GM21390 (cell line): ENCODE measurements at regions not wholly inside any gene's neighbourhood (a gene's known extent, or its start where the extent isn't known, plus 50 kb on each side); places are given as distances from the start of the nearest gene placed in this dataset.
"Not testable (repeated sequence)": the region's sequence is repeated elsewhere in the genome, so short reads cannot be mapped to it uniquely, and the experiment has no call there.

Experiments
- ATAC-seq: cut with Tn5 transposase; IDR thresholded peaks from one replicate; pipeline ENCODE4 v1.9.1; 2021; ENCODE audit not compliant: unreplicated experiment

- ATAC-seq: no peak
Observed at GRCh38 chr14:40296821-40297220, 864.6 kb upstream of the FBXO33 start.

- ATAC-seq: no peak
Observed at GRCh38 chr14:40292664-40293063, 860.4 kb upstream of the FBXO33 start.

- no peak for ATAC-seq
Observed at GRCh38 chr14:40282196-40282595, 850.0 kb upstream of the FBXO33 start.

GRCh38 chr14:40280652-40281051 lies 848.4 kb upstream of the FBXO33 start:
- no peak for ATAC-seq

GRCh38 chr14:40273417-40273816 lies 841.2 kb upstream of the FBXO33 start:
- no peak for ATAC-seq

- no peak for ATAC-seq
Observed at GRCh38 chr14:40271480-40271879, 839.2 kb upstream of the FBXO33 start.

GRCh38 chr14:40269436-40269835 lies 837.2 kb upstream of the FBXO33 start:
- ATAC-seq: no peak

- no peak for ATAC-seq
Observed at GRCh38 chr14:40268236-40268635, 836.0 kb upstream of the FBXO33 start.

GRCh38 chr14:40265096-40265495 lies 832.9 kb upstream of the FBXO33 start:
- no peak for ATAC-seq

- ATAC-seq: no peak
Observed at GRCh38 chr14:40252817-40253447, 820.7 kb upstream of the FBXO33 start.

- ATAC-seq: no peak
Observed at GRCh38 chr14:40248671-40249070, 816.4 kb upstream of the FBXO33 start.

- no peak for ATAC-seq
Observed at GRCh38 chr14:40240245-40240859, 808.1 kb upstream of the FBXO33 start.

- no peak for ATAC-seq
Observed at GRCh38 chr14:40232302-40232701, 800.1 kb upstream of the FBXO33 start.

- no peak for ATAC-seq
Observed at GRCh38 chr14:40229676-40230075, 797.4 kb upstream of the FBXO33 start.

- no peak for ATAC-seq
Observed at GRCh38 chr14:40222996-40223395, 790.8 kb upstream of the FBXO33 start.

GRCh38 chr14:40221428-40221827 lies 789.2 kb upstream of the FBXO33 start:
- no peak for ATAC-seq

- no peak for ATAC-seq
Observed at GRCh38 chr14:40219032-40219431, 786.8 kb upstream of the FBXO33 start.

GRCh38 chr14:40218282-40218941 lies 786.2 kb upstream of the FBXO33 start:
- no peak for ATAC-seq

GRCh38 chr14:40216976-40217375 lies 784.7 kb upstream of the FBXO33 start:
- ATAC-seq: no peak

- not testable (repeated sequence) for ATAC-seq
Observed at GRCh38 chr14:40216408-40216807, 784.2 kb upstream of the FBXO33 start.

GRCh38 chr14:40213701-40214100 lies 781.5 kb upstream of the FBXO33 start:
- no peak for ATAC-seq

- ATAC-seq: no peak
Observed at GRCh38 chr14:40204441-40205175, 772.4 kb upstream of the FBXO33 start.
